Ectodermal cell (in vitro differentiated cells): ENCODE measurements at regions not wholly inside any gene's neighbourhood (a gene's known extent, or its start where the extent isn't known, plus 50 kb on each side); places are given as distances from the start of the nearest gene placed in this dataset.

Experiments used
- H3K27ac ChIP-seq: 2 replicates; pipeline ENCODE4 v1.7.0; 2013; ENCODE audit warnings: mild to moderate bottlenecking, low read depth, low read length; ENCODE audit not compliant: insufficient read depth, poor library complexity, severe bottlenecking
- H3K27me3 ChIP-seq: 2 replicates; pipeline ENCODE4 v1.7.0; 2013; ENCODE audit warnings: mild to moderate bottlenecking, low read length; ENCODE audit not compliant: insufficient read depth, control insufficient read depth, poor library complexity, severe bottlenecking
- H3K36me3 ChIP-seq: one replicate; pipeline ENCODE4 v1.7.0; 2013; ENCODE audit warnings: low read length; ENCODE audit not compliant: control insufficient read depth, insufficient read depth
- H3K4me1 ChIP-seq: one replicate; pipeline ENCODE4 v1.7.0; 2013; ENCODE audit warnings: low read length; ENCODE audit not compliant: control insufficient read depth, insufficient read depth
- H3K4me3 ChIP-seq: 2 replicates; pipeline ENCODE4 v1.7.0; 2013; ENCODE audit warnings: low read depth, low read length, control low read depth; ENCODE audit not compliant: insufficient read depth
- H3K9me3 ChIP-seq: 2 replicates; pipeline ENCODE4 v1.7.0; 2013; ENCODE audit warnings: mild to moderate bottlenecking, low read length, moderate library complexity; ENCODE audit not compliant: control insufficient read depth
- WGBS, 2 experiments: methylation state at CpG; one replicate each; pipeline ENCODE4 v1.1.7; 2013; ENCODE audit warnings: missing lambda C conversion rate in 2 of 2; 5-methylcytosine and 5-hydroxymethylcytosine counted together

GRCh38 chr2:225916692-225917091 is 517.2 kb downstream of the NYAP2 start:
- no peaks in the 10 kb centered on the region for H3K4me1 ChIP-seq
- no peaks in the 10 kb centered on the region for H3K9me3 ChIP-seq
- no peaks in the 10 kb centered on the region for H3K36me3 ChIP-seq
- WGBS, 2 experiments: 79 to 84% methylated on average over 2 of the region's 2 CpGs
- H3K4me3 ChIP-seq: no peak overlapping the region
- no peak overlapping the region for H3K27ac ChIP-seq
- no peaks in the 10 kb centered on the region for H3K27me3 ChIP-seq

GRCh38 chr2:225911019-225911418 is 511.5 kb downstream of the NYAP2 start:
- Histone ChIP-seq H3K4me1 (no peaks in the 10 kb centered on the region), H3K9me3 (no peaks in the 10 kb centered on the region), H3K27ac (no peak overlapping the region), H3K27me3 (no peaks in the 10 kb centered on the region), H3K4me3 (no peak overlapping the region), H3K36me3 (no peaks in the 10 kb centered on the region)
- 94 to 96% methylated on average over 6 of the region's 6 CpGs for WGBS, 2 experiments

GRCh38 chr2:225895126-225895525 is 495.6 kb downstream of the NYAP2 start:
- no peaks in the 10 kb centered on the region for H3K27me3 ChIP-seq
- H3K9me3 ChIP-seq: no peaks in the 10 kb centered on the region
- 100% methylated on average over 1 of the region's 1 CpG for WGBS, 2 experiments
- no peak overlapping the region for H3K27ac ChIP-seq
- H3K36me3 ChIP-seq: no peaks in the 10 kb centered on the region
- no peaks in the 10 kb centered on the region for H3K4me1 ChIP-seq
- H3K4me3 ChIP-seq: no peak overlapping the region

GRCh38 chr2:225894236-225894980 is 494.9 kb downstream of the NYAP2 start:
- Histone ChIP-seq H3K36me3 (no peaks in the 10 kb centered on the region), H3K27me3 (no peaks in the 10 kb centered on the region), H3K4me1 (no peaks in the 10 kb centered on the region), H3K4me3 (no peak overlapping the region), H3K9me3 (no peaks in the 10 kb centered on the region), H3K27ac (no peak overlapping the region)
- 89 to 97% methylated on average over 4 of the region's 4 CpGs for WGBS, 2 experiments

- Histone ChIP-seq H3K36me3 (no peaks in the 10 kb centered on the region), H3K4me3 (no peak overlapping the region), H3K9me3 (no peaks in the 10 kb centered on the region), H3K27me3 (no peaks in the 10 kb centered on the region), H3K4me1 (no peaks in the 10 kb centered on the region), H3K27ac (no peak overlapping the region)
These were observed 493.6 kb downstream of the NYAP2 start for GRCh38 chr2:225893151-225893550.

- H3K27ac ChIP-seq: no peak overlapping the region
- H3K36me3 ChIP-seq: no peaks in the 10 kb centered on the region
- no peaks in the 10 kb centered on the region for H3K9me3 ChIP-seq
- WGBS, 2 experiments: no CpG with 5 or more reads among the region's 1 CpG
- H3K4me1 ChIP-seq: no peaks in the 10 kb centered on the region
- H3K4me3 ChIP-seq: no peak overlapping the region
- no peaks in the 10 kb centered on the region for H3K27me3 ChIP-seq
These were observed 492.3 kb downstream of the NYAP2 start for GRCh38 chr2:225891771-225892170.

DNA sequence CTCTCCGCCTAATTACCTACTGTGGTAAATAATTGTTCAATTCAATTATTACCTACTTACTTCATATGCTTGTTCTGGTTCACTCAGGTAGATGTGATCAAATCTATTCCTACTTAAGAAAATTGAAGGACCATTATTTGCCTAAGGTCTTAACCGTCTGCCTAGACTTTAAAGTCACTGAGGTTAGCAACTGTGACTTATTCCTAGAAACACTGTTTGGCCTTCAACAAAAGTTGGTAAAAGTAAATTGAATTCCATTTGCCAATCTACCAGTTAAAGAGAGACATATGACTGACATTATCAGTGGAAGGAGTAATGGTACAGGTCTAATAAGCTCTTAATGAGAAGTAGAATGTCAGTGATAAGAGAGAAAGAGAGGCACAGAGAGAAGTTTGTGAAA is 491.5 kb downstream of the NYAP2 start:
- Histone ChIP-seq H3K36me3 (no peaks in the 10 kb centered on the region), H3K4me1 (no peaks in the 10 kb centered on the region), H3K4me3 (no peak overlapping the region), H3K9me3 (no peaks in the 10 kb centered on the region), H3K27ac (no peak overlapping the region), H3K27me3 (no peaks in the 10 kb centered on the region)
- 92 to 96% methylated on average over 2 of the region's 2 CpGs for WGBS, 2 experiments

- no peak overlapping the region for H3K4me3 ChIP-seq
- no peaks in the 10 kb centered on the region for H3K27me3 ChIP-seq
- 0% methylated on average over 1 of the region's 1 CpG; no CpG with 5 or more reads in 1 of the 2 experiments for WGBS, 2 experiments
- H3K36me3 ChIP-seq: no peaks in the 10 kb centered on the region
- no peak overlapping the region for H3K27ac ChIP-seq
- no peaks in the 10 kb centered on the region for H3K4me1 ChIP-seq
- H3K9me3 ChIP-seq: no peaks in the 10 kb centered on the region
These were observed 489.9 kb downstream of the NYAP2 start for GRCh38 chr2:225889452-225889851.

DNA sequence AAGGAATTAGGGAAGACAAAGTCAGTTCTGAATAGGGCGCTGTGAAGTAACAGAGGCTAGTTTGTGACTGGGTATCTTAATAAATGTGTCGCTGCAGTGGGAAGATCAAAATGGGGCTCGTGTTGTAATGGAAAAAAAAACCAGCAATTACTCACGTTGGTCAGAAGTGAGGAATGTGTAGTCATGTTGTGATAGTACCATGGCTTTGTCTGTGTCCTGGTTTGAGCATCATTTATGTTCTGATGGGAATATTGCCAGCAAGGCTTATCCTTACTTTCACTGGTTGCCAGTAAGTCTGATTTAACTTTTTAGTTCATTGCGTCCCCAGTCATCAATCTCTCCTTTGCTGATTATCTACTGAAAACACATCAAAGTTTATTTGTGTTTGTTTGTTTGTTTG is 467.6 kb downstream of the NYAP2 start:
- no peaks in the 10 kb centered on the region for H3K27me3 ChIP-seq
- H3K4me1 ChIP-seq: no peaks in the 10 kb centered on the region
- H3K9me3 ChIP-seq: no peaks in the 10 kb centered on the region
- no peaks in the 10 kb centered on the region for H3K36me3 ChIP-seq
- H3K27ac ChIP-seq: no peak overlapping the region
- whole genome bisulfite sequencing, 2 experiments: 85 to 91% methylated on average over 4 to 5 of the region's 5 CpGs
- no peak overlapping the region for H3K4me3 ChIP-seq

- no peaks in the 10 kb centered on the region for H3K9me3 ChIP-seq
- no peaks in the 10 kb centered on the region for H3K36me3 ChIP-seq
- H3K4me3 ChIP-seq: no peak overlapping the region
- no peaks in the 10 kb centered on the region for H3K27me3 ChIP-seq
- no peaks in the 10 kb centered on the region for H3K4me1 ChIP-seq
- no peak overlapping the region for H3K27ac ChIP-seq
These were observed 466.0 kb downstream of the NYAP2 start for GRCh38 chr2:225865468-225865867.

DNA sequence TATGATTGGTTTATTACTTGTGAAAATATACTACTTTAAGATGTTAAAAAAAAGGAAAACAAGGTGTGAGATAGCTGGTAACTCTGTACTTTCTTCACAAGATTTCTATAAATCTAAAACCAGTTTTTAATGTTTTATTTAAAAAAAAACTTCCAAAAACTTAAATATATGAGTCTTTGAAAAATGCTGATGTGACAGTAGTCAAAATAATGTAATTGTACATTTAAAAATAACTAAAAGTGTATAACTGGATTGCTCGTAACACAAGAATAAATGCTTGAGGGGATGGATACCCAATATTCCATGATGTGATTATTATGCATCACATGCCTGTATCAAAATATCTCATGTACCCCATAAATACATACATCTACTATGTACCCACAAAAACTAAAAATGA is 464.9 kb downstream of the NYAP2 start:
- no peak overlapping the region for H3K4me3 ChIP-seq
- no peak overlapping the region for H3K27ac ChIP-seq
- no peaks in the 10 kb centered on the region for H3K27me3 ChIP-seq
- no peaks in the 10 kb centered on the region for H3K4me1 ChIP-seq
- no peaks in the 10 kb centered on the region for H3K36me3 ChIP-seq
- no peaks in the 10 kb centered on the region for H3K9me3 ChIP-seq
- 83% methylated on average over 1 of the region's 1 CpG; no CpG with 5 or more reads in 1 of the 2 experiments for WGBS, 2 experiments
